ENCODE measurements at regions not wholly inside any gene's neighbourhood (a gene's known extent, or its start where the extent isn't known, plus 50 kb on each side); places are given as distances from the start of the nearest gene placed in this dataset.

DNA sequence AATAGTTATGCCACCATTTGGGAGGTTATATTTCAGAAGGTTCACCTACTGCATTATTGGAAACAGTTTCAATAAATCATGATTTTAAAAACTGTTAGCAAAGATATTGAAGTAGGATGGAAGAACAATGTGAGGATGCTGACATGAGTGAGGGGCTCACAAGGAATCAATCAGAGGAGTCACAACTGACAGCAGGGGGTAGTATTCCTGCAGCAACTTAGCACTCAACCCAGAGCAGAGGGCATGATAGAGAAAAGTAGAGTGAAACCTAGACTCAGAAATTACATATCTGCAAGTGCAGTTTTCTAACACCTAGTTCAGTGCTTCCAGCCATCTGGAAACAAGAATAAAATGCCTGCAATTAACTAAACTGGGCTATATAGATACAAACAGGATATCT is 772.5 kb upstream of the USP15 start:
- no peak for DNase-seq (ENCODE audit: low read depth)

DNA sequence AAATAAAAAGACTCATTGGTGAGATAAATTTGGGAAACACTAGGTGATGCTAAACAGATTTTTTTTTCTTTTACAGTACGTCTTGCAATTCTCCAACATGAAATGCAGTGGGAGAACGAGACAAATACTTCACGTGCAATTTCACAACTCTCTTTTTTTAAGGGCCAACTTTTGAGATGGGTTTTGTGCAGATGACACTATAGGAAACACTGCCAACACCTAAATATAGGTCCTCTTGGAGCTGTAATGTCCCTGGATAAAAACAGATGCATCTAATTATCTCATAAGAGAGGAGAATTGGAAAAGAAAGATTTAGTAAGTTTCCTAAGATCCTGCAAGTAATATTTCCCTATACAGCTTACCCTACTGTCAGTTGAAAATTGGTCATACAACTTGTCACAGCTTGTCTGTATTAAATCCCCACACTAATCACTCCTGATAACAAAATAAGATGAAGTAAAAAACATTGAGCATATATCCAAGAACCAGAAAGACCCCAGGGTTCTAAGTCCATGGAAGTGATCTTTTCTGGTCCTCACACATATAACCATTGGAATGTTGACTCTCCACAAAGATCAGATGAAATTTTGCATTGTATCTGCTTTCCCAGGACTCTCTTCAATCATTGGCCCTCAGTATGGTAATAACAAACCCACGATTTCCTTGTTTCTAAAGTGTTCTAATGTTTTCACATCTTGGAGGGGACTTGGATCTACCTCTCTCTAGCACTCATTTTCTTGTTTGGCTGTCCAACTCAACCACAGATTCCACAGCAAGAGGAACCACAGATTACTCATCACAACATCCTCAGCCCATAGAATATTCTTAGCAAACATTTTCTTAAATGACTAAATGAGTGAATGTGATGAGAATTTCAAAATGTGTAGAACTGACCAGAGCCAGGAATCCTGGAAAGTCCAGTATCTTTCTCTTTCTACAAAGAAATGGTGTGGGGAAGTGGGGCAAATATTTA is 769.4 kb upstream of the USP15 start:
- no peak for DNase-seq (ENCODE audit: low read depth)

DNA sequence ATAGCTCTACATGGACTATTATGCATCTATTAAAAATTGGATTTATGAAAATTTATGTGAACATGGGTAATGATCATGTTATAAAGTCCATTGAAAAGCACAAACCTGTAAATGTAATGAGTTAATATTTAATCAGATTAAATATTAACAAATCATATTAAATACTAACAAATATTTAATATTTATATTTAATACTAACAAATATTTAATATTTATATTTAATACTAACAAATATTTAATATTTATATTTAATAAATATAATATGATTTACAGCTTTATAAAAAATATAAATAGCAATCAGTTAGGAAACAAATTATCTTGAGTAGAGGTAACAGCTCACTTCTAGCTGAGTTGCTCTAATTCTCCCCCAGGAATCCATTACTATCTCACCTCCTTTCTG is 758.0 kb upstream of the USP15 start:
- no peak for DNase-seq (ENCODE audit: low read depth)

DNA sequence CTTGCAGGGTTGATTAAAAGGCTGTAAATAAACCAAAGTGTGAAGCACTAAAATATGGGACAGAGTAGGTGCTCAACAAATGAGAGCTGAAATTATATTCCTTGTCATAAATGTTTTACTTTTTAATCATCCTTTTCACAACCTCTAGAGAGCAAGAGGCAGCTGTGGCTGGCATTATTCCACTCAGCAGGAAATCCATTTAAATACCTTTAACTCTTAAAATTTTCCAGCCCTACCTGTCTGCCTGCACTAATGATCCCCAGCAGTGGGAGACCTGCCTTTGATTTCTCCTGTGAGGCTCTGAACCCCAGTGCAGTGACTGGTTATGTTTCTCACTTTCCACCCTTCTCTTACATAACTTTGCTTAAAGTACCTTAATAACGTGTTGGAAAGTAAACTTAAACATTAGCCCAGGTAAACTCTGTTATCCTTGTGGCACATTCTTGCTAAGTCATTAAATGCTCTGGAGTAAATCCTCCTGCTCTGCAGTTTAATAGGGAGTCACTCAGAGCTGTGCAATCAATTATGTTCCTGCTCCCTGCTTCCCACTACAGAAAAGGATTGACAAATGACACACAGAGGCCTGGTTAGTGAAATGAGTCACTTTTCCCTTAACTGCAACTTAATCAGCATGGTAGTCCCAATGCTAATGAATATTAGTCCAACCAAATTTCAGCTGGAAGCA is 755.7 kb upstream of the USP15 start:
- no peak for DNase-seq (ENCODE audit: low read depth)

DNA sequence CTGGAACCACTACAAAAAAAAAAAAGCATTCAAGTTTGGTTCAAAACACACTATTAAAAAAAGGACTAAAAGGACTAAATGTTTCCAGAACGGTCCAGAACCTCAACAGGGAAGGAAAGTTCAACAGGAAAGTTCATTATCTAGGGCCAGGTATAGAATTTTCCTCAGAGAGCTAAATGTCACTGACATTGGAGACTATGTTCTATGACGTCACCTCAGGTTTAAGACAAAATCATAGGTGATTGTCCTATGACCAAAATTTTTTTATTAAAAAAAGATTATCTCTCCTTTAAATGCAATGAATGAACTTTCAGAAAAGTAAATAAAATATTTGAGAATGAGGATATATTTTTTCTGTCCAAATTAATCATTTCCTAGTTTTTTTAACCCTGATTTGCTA is 746.7 kb upstream of the USP15 start:
- DNase-seq (ENCODE audit: low read depth): no peak

DNA sequence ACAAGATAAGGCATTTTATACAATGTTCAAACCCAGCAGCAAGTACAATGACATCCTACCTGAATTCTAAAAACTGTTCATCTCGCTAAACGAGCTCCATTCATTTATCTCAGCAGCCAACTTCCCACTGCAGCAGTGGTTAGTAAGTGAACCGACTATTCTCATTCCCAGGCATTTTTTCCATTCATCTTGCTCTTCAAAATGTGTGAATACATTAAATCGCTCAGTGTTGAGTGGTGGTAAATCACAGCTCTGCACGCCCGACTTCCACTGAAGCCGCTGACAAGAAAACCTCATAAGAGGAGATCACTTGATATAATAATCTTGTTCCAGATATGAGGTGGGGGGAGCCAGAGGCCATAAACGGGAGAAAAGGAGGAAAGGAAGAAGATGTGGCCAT is 746.2 kb upstream of the USP15 start:
- no peak for DNase-seq (ENCODE audit: low read depth)

DNA sequence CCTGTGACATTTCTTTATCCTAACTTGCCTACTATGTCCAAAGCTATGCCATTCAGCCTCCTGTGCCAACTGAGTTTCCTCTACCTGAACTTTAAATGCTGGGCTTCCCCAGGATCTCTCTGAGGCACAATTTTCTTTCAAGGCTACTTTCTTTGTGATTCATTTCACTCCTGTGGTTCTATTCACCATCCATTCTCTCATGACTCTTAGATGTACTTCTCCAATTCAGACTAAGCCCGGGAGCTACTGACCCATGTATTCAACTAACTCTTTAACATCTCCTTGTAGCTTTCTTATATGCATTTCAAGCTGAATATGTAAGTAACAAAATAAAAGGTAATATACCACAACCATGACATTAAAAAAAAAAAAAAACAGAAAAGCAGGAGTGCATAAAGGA is 738.9 kb upstream of the USP15 start:
- no peak for DNase-seq (ENCODE audit: low read depth)

DNA sequence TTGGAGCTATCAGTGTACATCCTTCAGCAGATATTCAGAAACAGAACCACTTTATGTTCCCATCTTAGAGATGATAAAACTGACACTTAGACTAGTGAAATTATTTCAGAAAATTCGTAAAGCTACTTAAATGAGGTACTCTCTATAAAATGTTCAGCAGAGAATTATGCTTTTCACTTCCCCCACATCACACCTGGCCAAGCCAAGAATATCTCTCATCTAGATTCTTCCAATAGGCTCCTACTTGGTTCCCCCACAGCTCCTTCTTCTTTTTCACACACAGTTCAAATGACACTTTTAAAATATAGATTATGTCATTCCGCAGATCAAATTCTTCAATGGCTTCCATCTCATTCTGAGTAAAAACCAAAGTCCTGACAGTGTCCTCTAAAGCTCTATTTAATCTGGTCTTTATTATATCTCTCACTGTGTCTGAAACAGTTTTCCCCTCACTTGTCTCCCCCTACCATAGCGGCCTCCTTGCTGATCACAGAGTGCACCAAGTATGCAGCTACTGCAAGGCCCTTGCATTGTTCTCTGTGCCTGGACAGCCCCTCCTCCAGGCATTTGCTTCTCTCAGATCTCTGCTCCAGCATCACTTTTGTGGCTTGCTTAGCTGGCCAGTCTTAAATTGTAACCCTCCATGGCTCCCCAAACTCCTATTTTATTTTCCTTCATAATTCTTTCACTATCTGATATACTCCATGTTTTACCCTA is 736.8 kb upstream of the USP15 start:
- DNase-seq (ENCODE audit: low read depth): no peak

DNA sequence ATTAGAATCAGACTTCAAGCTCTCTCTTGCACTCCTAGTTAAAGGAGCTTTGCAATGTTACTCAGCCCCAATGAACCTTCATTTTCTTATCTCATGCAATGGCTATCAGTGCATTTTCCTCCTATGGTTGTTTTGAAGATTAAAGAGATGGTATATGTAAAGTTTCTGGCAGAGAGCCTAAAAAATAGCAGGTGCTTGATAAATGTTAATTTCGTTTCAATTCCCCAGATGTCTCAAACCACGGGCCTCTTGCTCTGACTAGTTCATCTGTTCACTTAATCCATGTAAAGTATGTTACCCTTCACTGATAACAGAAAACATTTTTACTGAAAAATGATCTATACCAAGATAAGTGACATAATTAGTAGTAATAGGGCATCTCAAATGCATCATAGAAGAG is 735.4 kb upstream of the USP15 start:
- no peak for DNase-seq (ENCODE audit: low read depth)

DNA sequence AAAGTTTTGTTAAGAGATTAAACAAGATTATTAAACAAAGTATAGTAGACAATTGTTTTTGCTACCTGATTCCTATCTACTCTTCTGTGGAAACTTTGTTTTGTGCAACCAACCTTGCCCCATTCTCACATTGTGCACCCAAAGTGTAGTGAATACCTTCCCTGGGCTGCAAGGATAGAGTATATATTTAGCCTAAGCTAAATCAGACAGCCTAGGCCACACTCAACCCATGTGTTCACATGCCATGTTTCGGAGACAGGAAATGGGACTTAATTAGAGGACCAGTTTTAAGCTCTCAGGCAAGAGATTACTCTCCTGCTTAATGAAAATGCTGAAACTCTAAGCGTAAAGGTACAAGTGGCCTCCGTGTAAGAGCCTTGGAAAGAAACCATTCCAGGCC is 734.9 kb upstream of the USP15 start:
- no peak for DNase-seq (ENCODE audit: low read depth)

DNA sequence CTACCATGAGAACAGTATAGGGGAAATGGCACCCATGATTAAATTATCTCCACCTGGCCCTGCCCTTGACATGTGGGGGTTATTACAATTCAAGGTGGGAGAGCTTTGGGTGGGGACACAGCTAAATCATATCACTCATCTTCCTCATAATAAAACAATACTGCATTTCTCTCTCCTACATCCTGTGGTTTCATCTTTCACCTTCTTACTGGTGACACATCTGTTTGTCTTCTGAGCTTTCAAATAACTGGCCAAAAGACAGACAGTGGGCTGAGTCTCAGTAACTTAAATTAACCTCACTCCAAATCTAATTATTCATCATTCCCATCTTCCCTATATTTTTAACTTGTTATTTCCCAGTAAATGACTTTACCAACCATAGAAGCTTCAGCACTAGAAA is 729.7 kb upstream of the USP15 start:
- DNase-seq (ENCODE audit: low read depth): no peak

DNA sequence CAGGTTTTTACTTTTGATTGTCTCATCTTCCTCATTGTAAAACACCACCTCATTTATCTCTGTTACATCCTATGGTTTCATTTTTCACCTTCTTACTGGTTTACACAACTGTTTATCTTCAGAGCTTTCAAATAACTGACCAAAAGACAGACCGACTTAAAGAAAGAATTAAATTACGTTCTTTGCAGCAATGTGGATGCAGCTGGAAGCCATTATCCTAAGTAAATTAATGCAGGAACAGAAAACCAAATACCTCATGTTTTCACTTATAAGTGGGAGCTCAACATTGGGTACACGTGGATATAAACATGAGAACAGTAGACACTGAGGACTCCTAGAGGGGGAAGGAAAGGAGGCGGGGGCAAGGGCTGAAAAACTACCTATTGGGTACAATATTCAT is 729.0 kb upstream of the USP15 start:
- no peak for DNase-seq (ENCODE audit: low read depth)

DNA sequence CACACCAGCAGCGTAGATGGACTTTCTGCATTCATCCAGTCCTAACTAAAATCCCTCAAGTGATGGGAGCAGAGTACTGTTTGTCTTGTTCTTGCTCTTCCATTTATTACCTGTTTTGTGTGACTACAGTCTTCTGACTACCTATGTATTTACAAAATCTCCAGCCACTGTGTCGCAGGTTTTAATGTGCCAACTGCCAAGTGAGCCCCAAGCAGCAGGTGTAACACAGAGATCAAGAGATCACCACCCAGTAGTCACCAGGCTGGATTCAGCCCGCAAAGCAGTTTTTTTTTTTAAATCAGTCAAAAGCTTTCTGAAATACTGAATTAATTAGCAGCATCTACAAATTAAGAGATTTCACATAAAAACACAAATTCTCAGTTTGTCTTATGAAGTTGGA is 724.1 kb upstream of the USP15 start:
- no peak for DNase-seq (ENCODE audit: low read depth)

DNA sequence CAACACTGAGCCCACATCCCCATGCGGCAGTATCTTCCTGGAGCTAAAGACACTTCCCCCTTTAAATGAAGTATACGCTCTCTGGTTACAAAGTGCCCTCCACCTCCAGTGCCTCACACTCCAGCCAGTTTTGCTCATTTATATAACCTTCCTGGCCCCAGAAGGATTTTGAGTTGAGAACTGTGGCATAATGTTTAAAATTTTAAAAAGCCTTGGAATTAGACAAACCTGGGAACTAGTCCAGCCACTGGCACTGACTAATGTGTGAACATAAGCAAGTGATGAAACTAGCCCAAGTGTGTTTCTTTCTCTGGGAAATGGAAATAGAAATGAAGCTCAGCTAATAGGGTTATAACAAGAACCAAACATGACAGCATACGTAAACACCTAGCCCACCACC is 723.7 kb upstream of the USP15 start:
- DNase-seq (ENCODE audit: low read depth): no peak

DNA sequence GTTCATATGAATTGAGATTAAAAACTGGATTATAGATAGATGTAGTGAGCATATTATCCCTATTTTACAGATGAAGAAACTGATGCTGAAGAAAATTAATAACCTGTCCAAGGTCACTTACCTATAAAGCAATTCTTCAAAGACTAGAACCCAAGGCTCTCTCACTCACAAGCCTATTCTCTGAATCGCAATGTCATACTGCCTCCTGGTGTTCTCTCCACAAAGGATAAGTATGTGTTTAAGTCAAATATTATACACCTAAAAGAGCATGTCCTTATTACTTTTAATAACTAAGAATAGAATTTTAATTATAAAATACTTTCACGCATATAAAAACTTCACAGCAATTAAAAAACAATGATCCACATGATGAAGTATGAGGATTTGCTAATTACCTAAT is 721.3 kb upstream of the USP15 start:
- DNase-seq (ENCODE audit: low read depth): no peak

DNA sequence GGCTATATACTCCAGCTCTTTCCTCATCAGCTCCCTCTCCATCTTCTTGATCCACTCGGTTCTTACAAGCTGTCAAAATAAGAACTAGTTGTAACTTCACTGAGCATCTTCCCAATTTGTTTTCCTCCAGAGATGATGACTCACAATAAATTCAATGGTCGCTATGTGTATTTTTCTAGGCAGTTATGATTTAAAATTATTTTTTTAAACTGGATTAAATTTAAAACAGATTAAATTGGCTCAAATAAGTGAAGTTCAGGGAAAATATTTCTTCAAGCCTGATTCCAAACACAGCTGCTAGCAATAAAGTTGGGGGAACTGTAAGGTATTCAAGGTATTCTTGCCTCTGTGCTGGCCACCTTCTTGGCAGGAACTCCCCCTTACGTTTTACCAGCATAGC is 717.7 kb upstream of the USP15 start:
- no peak for DNase-seq (ENCODE audit: low read depth)

DNA sequence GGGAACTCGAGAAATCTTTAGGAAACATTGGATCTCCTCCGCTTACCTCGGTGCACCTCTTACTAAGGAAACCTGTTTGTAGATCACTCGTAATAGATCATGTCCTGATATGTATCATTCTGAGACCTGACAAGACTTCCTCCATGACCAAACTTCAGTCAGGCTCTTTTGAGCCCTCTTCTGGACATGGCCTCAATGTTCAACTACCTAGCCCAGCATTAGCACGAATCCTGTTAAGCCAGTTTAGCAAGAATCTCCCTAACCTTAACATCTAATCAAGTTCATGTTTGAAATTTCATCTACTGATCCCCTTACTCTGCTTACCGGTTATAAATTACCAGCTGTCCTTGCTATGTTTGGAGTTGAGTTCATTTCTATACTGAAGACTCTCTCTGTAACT is 713.9 kb upstream of the USP15 start:
- no peak for DNase-seq (ENCODE audit: low read depth)

DNA sequence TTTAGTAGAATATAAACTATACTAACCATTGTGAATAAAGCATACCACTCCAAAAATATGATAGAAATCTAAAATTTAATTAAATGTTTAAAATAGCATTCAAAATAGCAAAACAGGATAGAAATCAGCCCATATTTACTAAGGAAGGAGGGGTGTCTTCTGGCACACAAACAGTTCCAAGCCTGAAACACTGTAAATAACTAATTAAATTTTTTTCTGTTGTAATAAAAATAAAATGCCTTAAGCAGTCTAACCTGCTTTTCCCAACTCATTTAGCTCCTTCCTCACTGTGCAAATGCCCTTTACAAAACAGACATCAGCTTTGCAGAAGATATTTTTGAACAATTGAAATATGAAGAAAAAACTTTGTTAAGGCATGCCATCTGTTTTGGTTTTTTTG is 707.1 kb upstream of the USP15 start:
- DNase-seq (ENCODE audit: low read depth): no peak

DNA sequence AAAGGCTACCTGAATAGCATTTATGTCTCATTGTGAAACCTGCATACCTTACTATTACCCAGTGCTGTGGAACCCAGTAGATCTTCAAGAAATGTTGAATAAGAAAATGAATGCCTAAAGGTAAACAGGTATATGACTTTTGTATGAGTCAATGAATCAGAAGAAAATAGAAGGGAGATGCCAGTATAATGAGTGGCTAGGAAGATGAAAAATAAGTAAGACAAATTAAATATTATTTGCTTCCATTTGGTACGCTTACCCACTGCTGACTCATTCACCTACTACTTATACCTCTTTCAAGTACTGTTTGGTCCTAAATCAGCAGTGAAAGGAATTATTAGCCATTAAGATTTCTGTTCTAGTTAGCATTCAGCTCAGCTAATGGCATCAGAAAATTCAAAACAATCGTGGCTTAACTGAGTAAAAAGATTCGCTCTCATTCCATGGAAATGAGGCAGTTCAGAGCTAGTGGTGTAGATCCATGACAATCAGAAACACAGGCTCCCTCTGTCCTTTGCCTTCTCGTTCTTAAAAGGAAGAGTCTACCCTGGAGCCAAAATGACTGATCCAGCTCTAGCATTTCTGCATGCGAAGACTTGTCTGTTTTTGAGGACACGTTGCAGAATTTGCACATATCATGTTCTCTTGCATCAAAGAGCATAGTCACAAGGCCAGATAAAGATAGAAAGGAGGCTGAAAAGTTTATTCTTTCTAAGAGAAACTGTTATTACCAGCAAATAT is 705.8 kb upstream of the USP15 start:
- no peak for DNase-seq (ENCODE audit: low read depth)

DNA sequence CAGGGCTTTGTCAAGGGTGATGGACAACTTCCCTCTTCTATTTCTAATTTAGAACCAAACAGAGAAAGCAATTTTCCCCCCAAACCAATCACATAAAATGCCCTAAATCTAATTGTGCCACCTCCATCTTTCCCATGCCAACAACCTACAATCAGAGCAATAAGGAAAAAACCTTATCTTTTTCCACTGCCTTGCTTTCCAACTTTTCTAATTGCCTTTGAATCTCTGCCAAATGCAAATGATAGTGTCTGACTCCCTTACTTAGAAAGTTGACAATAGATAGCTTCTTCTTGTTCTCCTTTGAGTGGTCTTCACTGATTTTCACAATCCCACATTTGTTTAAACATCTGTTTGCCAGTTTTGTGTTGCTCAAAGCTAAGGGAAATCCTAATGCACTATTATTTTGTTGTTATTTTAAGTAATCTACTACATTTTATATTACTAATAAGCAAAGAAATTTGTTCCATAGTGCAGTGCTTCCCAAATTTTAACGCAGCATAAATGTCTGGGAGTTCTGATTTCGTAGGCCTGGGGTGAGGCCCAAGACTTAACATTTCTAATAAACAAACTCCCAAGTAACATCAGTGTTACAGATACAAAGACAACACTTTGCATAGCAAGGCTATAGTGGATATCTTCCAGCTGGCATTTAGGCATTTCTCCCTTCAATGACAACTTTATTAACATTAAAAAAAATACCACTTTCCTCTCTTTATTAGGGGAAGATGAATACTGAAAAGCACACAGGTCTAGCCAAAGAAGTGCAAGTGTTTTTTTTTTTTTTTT is 696.3 kb upstream of the USP15 start:
- no peak for DNase-seq (ENCODE audit: low read depth)

DNA sequence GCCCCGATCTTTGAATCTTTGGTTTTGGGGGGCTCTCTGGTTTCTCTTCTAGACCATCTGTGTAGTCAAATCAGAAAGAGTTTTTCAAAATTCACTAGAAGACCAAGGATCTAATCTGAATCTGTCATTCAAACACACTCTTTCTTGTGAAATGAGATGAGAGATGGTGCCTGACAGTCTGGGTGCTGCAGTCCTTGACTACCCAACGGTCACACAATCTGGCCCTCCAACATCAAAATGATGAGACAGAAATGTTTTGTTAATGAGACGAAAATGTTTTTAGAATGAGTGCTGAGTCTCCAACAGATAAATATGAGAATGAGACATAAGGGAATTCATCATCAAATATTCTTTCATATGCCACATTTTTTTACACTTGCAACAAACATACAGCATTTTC is 695.7 kb upstream of the USP15 start:
- no peak for DNase-seq (ENCODE audit: low read depth)

Data from Daoy (cell line).